Esophagus squamous epithelium (tissue), 4 donors: ENCODE measurements at regions not wholly inside any gene's neighbourhood (a gene's known extent, or its start where the extent isn't known, plus 50 kb on each side); places are given as distances from the start of the nearest gene placed in this dataset.

ENCODE experiments used
- POLR2A ChIP-seq, 4 donors: fragments of 450-650 bp; IDR thresholded peaks; one replicate each; pipeline ENCODE4 v1.6.1; 2017; ENCODE audit warnings: antibody characterized with exemption in 4 of 4, mild to moderate bottlenecking in 4 of 4, moderate library complexity in 3 of 4
- TF ChIP-seq, protein P1 (sequence below), 6 experiments: fragments of 450-650 bp in 4 of 6; fragments of 200-600 bp in 2 of 6; sonication (generic) in 2 of 6; IDR thresholded peaks; one replicate each; pipeline ENCODE4 v1.5.1; 2016 to 2019; ENCODE audit warnings: antibody characterized with exemption in 6 of 6, mild to moderate bottlenecking in 4 of 6, moderate library complexity in 4 of 6

DNA sequence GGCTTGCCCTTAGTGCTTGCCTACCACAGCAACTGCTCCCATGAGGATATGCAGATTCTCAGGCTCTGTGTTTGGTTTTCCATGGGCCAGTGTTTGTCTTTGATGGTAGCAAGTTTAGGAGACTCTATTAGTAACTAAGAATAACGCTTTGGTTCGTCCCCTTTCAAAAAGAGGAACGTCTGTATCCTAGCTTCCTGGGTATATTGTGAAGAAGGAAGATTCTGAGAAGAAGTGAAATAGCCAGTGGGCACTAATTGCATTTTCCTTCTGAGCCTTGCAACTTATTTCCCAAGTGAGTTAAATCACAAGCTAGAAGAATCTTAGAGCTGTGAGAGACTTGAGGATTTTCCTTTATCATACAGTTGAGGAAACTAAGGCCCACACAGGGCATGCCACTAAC lies 376.8 kb downstream of the PIK3R1 start:
- TF ChIP-seq, protein P1, sequence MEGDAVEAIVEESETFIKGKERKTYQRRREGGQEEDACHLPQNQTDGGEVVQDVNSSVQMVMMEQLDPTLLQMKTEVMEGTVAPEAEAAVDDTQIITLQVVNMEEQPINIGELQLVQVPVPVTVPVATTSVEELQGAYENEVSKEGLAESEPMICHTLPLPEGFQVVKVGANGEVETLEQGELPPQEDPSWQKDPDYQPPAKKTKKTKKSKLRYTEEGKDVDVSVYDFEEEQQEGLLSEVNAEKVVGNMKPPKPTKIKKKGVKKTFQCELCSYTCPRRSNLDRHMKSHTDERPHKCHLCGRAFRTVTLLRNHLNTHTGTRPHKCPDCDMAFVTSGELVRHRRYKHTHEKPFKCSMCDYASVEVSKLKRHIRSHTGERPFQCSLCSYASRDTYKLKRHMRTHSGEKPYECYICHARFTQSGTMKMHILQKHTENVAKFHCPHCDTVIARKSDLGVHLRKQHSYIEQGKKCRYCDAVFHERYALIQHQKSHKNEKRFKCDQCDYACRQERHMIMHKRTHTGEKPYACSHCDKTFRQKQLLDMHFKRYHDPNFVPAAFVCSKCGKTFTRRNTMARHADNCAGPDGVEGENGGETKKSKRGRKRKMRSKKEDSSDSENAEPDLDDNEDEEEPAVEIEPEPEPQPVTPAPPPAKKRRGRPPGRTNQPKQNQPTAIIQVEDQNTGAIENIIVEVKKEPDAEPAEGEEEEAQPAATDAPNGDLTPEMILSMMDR (IDR thresholded peaks at IDR 0.05): no peak
- TF ChIP-seq POLR2A (IDR thresholded peaks at IDR 0.05): no peak
